ENCODE measurements at regions not wholly inside any gene's neighbourhood (a gene's known extent, or its start where the extent isn't known, plus 50 kb on each side); places are given as distances from the start of the nearest gene placed in this dataset.
"Not testable (repeated sequence)": the region's sequence is repeated elsewhere in the genome, so short reads cannot be mapped to it uniquely, and the experiment has no call there.

DNA sequence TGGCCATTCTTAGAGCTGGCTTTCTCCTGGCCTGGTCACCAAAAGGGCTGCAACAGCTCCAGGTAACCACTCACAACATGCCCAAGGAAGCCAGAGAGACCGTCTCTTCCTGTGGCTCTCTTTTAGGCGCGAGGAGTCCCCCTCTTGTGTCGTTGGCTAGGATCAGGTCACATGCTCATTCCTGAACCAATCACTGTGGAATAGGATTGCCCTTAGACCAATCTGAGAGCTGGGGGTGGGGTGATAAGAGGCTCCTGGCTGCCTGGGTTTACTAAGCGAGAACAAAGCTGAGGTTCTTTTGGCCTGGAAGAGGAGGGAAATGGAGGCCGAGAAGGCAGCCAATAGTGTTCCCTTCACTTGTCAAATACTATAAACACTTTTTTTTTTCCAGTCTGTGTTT lies 452.1 kb upstream of the PROX1 start:
- no peak overlapping the region for H3K27ac ChIP-seq
- no peak for TF ChIP-seq ZFX (IDR thresholded peaks at IDR 0.05)
- TF ChIP-seq, protein P1, sequence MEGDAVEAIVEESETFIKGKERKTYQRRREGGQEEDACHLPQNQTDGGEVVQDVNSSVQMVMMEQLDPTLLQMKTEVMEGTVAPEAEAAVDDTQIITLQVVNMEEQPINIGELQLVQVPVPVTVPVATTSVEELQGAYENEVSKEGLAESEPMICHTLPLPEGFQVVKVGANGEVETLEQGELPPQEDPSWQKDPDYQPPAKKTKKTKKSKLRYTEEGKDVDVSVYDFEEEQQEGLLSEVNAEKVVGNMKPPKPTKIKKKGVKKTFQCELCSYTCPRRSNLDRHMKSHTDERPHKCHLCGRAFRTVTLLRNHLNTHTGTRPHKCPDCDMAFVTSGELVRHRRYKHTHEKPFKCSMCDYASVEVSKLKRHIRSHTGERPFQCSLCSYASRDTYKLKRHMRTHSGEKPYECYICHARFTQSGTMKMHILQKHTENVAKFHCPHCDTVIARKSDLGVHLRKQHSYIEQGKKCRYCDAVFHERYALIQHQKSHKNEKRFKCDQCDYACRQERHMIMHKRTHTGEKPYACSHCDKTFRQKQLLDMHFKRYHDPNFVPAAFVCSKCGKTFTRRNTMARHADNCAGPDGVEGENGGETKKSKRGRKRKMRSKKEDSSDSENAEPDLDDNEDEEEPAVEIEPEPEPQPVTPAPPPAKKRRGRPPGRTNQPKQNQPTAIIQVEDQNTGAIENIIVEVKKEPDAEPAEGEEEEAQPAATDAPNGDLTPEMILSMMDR (conservative IDR thresholded peaks at IDR 0.05): no peak

DNA sequence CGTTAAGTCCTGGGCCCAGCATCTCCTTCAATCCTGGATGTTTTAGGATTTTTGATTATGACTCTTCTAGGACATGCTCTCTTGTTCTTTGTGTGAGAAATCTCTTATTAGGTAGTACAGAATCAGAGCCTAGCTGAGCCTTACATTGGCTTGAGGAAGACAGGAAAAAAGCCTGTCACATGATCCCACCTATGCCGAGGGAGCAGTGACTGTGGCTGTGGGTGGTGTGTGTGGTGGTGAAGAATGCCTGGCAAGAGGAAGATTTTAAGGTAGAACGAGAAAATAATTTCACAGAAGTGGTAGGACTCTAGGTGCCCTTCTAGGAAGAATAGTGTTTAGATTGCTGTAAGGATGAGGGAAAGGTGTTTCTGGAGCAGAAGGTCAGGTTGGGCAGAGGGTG lies 449.5 kb upstream of the PROX1 start:
- H3K27ac ChIP-seq: no peak overlapping the region
- no peak for TF ChIP-seq ZFX (IDR thresholded peaks at IDR 0.05)
- TF ChIP-seq, protein P1 (conservative IDR thresholded peaks at IDR 0.05): no peak

DNA sequence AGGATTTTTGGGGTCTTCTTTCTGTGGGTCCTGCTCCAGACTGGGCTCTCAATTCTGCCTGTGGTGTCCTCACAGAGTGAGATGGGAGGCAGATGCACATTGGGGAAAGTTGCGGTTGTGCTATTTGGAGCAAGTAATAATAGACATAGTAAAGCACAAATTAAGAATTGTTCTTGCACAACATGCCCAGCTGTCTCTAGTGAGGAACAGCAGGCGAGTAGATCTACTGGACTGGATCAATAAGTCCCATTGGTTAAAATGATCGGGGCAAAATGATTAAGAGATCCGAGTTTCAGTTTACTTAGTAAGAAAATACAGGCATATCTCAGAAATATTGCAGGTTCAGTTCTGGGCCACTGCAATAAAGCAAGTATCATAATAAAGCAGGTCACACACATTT lies 448.3 kb upstream of the PROX1 start:
- no peak overlapping the region for H3K27ac ChIP-seq
- TF ChIP-seq ZFX (IDR thresholded peaks at IDR 0.05): no peak
- TF ChIP-seq, protein P1 (conservative IDR thresholded peaks at IDR 0.05): no peak

DNA sequence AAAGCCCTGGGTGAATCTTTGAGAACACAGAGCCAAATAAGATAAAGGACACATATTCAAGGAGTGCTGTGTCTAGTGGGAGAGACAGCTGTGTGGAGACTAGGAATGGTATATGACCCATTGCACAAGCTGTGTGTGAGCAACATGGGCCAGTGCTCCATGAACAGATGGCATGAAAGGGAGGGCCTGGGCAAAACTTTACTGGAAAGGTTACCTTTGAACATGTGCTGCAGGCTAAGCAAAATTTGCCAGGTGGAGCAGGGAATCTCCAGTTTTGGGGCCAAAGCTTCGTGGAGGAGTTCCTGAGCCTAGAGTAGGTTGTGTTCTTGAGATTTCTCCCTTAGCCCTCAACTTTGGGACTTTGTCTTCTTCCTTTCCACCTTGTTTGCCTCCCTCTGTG lies 446.1 kb upstream of the PROX1 start:
- H3K27ac ChIP-seq: no peak overlapping the region
- TF ChIP-seq, protein P1 (conservative IDR thresholded peaks at IDR 0.05): no peak
- no peak for TF ChIP-seq ZFX (IDR thresholded peaks at IDR 0.05)

DNA sequence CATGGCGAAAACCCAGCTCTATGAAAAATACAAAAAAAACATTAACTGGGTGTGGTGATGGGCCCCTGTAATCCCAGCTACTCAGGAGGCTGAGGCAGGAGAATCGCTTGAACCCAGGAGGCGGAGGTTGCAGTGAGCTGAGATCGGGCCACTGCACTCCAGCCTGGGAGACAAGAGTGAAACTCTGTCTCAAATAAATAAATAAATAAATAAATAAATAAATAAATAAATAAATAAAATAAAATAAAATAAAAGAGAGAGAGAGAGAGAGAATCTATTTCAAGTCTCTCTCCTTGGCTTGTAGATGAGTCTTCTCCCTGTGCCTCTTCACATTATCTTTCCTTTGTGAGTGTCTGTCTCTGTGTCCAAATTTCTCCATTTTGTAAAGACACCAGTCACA lies 442.6 kb upstream of the PROX1 start:
- H3K27ac ChIP-seq: not testable (repeated sequence)

DNA sequence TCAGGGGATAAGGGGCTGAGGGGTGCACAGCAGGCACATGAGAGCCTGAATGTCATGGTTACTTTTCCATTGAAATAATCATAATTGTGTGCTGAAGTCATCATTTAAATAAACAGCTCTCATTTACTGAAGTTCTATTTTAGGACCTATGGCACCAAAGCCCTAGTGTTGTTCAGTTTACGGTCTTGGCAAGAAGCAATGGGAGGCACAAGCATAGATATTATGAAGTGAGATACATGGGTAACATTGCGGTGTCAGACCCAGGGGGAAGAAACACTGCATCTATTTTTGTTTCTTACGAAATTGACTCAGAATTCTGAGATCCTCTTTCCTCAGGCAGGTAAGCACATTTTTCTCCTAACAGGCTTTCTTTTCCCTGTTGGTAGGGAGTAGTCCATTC lies 437.8 kb upstream of the PROX1 start:
- TF ChIP-seq, protein P1 (conservative IDR thresholded peaks at IDR 0.05): no peak
- TF ChIP-seq ZFX (IDR thresholded peaks at IDR 0.05): no peak
- H3K27ac ChIP-seq: no peak overlapping the region

DNA sequence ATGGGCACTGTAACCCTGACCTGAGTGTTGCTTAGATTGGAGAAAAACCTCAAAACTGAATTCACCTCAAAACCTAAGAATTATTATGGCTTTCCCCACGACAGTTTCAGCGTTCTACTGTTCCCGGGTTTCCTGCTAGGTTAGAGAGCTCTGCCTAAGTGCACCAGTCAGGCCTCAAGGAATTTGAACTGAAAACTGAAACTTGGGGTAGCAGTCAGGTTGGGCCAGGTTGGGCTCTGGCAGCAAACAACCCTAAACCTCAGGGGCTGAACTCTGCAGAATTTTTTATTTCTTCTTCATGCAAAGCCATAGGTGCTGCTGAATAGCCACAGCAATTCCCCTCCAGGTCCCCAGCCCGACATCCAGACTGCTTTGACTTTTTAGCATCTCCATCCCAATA lies 437.0 kb upstream of the PROX1 start:
- H3K27ac ChIP-seq: no peak overlapping the region
- no peak for TF ChIP-seq ZFX (IDR thresholded peaks at IDR 0.05)
- TF ChIP-seq, protein P1 (conservative IDR thresholded peaks at IDR 0.05): no peak

DNA sequence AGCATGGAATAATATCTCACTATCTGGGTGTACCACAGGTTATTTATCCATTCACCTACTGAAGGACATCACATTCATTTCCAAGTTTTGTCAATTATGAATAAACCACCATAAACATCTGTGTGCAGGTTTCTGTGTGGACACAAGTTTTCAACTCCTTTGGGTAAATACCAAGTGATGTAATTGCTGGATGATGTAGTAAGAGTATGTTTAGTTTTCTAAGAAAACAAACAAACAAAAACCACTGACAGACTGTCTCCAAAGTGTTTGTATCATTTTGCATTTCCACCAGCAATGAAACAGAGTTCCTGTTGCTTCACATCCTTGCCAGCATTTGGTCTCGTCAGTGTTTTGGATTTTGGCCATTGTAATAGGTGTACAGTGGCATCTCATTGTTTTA lies 435.7 kb upstream of the PROX1 start:
- no peak overlapping the region for H3K27ac ChIP-seq
- TF ChIP-seq ZFX (IDR thresholded peaks at IDR 0.05): no peak
- TF ChIP-seq, protein P1 (conservative IDR thresholded peaks at IDR 0.05): no peak
